DMS114 treated with DMSO at 0.1 percent for 48 hours (cell line): ENCODE measurements at regions not wholly inside any gene's neighbourhood (a gene's known extent, or its start where the extent isn't known, plus 50 kb on each side); places are given as distances from the start of the nearest gene placed in this dataset.
"Not testable (repeated sequence)": the region's sequence is repeated elsewhere in the genome, so short reads cannot be mapped to it uniquely, and the experiment has no call there.

Experiments used
- DNase-seq: peaks from one replicate; lab custom pipeline; 2025; ENCODE audit not compliant: unreplicated experiment; lab: John Stamatoyannopoulos, UW

- DNase-seq: no peak
Measured at GRCh38 chr1:55309786-55310504, 94.8 kb upstream of the USP24 start.

- no peak for DNase-seq
Measured at GRCh38 chr1:55309053-55309452, 93.9 kb upstream of the USP24 start.

GRCh38 chr1:55305735-55306134 is 90.6 kb upstream of the USP24 start:
- DNase-seq: no peak

DNA sequence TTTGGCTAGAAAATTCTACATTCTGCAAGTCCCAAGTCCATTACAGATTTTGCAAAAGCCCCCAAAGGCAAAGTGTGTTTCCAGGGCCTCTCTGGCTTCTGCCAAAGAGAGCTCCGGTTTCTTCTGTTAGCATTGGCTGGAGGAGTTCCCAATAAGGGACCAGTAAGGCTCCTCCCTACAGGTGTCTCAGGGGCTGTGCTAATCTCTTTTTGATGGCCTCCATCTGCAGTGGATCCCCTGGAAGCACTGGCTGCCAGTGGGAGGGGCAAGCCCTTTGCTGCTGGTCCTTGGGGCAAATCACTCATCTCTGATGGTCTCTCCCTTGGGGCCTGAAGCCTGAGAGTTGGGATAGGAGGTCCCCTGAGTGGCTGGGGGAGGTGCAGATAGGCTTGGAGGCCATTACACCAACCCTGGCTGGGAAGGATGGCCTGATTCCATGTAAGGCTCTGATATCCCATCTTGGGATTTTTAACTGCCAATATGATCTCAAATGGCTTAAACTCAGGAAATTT is 89.1 kb upstream of the USP24 start:
- DNase-seq: no peak

GRCh38 chr1:55302972-55303371 is 87.8 kb upstream of the USP24 start:
- no peak for DNase-seq

- no peak for DNase-seq
Measured at GRCh38 chr1:55301912-55302311, 86.7 kb upstream of the USP24 start.

- no peak for DNase-seq
Measured at GRCh38 chr1:55300975-55301374, 85.8 kb upstream of the USP24 start.

- DNase-seq: no peak
Measured at GRCh38 chr1:55298167-55298894, 83.2 kb upstream of the USP24 start.

DNA sequence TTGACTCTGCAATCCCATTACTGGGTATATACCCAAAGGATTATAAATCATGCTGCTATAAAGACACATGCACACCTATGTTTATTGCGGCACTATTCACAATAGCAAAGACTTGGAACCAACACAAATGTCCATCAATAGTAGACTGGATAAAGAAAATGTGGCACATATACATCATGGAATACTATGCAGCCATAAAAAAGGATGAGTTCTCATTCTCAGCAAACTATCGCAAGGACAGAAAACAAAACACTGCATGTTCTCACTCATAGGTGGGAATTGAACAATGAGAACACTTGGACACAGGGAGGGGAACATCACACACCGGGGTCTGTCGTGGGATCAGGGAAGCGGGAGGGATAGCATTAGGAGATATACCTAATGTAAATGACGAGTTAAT is 81.1 kb upstream of the USP24 start:
- not testable (repeated sequence) for DNase-seq

DNA sequence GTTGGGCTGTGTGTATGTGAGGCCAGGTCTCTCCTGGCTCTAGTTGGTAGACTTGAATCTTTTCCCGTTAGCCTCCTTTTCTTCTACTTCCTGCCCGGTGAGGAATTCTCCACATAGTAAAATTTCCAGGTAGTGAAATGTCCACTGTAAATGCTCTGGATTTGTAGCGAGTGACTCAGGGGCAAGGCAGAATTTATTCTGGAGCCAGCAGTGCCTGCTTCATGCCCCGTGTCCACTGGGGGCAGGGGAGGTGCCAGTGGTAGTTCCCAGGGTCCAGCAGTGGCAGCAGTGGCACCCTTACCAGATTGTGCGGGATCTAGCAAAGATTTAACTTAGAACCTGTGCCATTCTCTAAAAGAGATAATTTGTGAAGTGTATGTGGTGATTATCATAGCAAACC is 74.5 kb upstream of the USP24 start:
- DNase-seq: no peak

DNA sequence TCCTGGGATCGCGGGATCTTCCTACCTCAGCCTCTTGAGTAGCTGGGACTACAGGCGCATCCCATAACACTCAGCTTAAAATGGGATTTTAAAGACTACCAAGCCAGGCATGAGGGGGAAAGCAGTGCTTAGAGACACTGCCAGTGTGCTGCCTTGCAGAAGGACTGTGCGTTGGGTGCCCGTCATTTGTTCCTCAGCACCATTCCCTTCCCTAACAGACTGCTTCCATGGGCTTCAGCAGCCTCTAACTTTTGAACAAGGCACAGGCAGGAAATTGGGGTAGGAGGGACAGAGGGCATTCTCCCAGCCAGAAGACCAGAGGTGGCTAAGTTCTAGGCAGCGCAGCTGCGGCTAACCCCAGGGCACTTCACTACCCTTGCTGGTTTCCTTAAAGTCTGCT is 73.9 kb upstream of the USP24 start:
- DNase-seq: no peak

- DNase-seq: no peak
Measured at GRCh38 chr1:55288245-55288644, 73.1 kb upstream of the USP24 start.

DNA sequence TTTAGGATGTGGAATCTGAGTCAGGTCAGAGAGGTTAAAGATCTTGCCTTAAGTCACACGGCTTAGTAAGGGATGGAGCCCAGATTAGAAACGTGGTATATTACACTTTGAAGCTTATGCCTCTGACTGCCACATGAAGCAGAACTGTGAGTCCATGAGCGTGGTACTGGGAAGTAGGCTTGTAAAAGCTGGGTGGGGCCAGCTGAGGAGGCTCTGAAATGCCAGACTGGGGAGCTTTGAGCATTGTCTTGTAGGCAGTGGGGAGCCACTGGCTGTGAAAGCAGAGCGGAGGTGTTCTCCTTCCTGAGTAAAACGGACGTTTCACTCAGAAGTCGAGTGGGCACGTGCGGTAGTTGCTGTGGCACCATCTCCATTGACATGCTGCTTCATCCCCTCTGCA is 72.6 kb upstream of the USP24 start:
- DNase-seq: no peak

DNA sequence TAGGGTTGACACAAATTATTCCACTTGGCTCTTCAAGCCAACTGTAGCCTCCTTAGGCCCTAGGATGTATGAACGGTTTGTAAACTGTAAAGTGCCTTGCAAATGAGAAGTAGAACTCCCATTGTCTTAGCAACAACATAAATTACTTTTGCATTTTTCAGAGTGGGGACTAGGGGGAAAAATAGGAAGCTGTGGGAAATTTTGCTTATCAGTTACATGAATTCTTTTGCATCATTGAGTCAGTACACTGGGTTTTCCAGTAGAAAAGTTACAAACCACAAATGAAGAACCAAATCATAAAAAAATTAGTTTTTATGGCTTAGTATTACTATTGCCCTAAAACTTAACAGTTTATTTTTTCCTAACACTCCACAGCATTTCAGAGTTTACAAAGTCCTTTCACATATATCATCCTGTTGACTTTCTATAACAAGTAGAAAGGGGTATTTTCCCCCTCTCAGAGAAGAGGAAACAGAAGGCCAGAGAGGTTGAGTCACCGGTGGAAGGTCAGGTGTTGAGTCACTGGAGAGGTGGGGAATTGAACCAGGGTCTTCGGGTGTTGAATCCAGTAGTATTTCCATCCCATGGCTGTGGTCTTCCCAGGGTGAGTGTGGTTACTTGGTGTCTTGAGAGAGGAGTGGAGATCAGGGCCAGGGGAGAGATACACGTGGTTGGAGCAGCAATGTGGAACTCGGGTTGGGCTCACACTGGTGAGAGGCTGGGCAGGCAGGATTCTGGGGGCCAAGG is 71.9 kb upstream of the USP24 start:
- no peak for DNase-seq

GRCh38 chr1:55285834-55286233 is 70.7 kb upstream of the USP24 start:
- no peak for DNase-seq

- peak; percentile 56 for DNase-seq
Measured at GRCh38 chr1:55284856-55285255, 69.7 kb upstream of the USP24 start.

GRCh38 chr1:55282058-55282457 is 66.9 kb upstream of the USP24 start:
- no peak for DNase-seq

DNA sequence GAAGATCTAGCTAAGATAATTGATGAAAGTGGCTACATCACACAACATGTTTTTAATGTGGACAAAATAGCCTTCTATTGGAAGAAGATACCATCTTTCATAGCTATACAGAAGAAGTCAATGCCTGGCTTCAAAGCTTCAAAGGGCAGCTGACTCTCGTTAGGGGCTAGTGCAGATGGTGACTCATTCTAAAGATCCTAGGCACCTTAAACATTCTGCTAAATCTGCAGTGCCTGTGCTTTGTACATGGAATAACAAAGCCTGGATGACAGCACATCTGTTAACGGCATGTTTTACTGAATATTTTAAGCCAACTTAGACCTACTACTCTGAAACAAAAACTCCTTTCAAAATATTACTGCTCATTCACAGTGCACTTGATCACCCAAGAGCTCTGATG is 65.6 kb upstream of the USP24 start:
- no peak for DNase-seq

GRCh38 chr1:55279627-55280026 is 64.5 kb upstream of the USP24 start:
- DNase-seq: no peak

DNA sequence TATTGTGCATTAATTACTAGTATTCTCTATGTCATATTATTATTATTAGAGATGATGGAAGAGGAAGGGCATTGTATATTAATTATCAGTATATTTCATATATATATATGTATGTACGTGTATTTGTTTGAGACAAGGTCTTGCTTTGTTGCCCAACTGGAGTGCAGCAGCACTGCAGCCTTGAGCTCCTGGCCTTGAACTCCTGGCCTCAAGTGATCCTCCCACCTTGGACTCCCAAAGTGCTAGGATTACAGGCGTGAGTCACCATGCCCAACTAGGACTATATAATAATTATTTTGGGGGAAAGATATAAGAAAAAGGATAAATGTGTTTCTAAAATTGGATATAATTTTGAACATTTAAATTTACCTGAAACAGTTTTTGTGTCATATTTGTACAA is 63.2 kb upstream of the USP24 start:
- no peak for DNase-seq

- peak; percentile 58 for DNase-seq
Measured at GRCh38 chr1:55277377-55278130, 62.4 kb upstream of the USP24 start.
